IMR-90 (cell line): ENCODE measurements at regions not wholly inside any gene's neighbourhood (a gene's known extent, or its start where the extent isn't known, plus 50 kb on each side); places are given as distances from the start of the nearest gene placed in this dataset.

ENCODE experiments used
- ATAC-seq: fragments of 200-7000 bp; cut with Tn5 transposase; 2 replicates; pipeline ENCODE4 v1.9.1; 2020; ENCODE audit warnings: low read depth, mild to moderate bottlenecking, moderate library complexity
- BruUV-seq: library from RNA; stranded (reverse); fragments of 400-500 nt; replicated peaks from 2 replicates; lab custom pipeline; 2021; lab: Mats Ljungman, UMichigan
- CTCF ChIA-PET: fragments of 300-600 bp; formaldehyde crosslinking; extraction: SDS; loops from one replicate; lab custom pipeline; 2021; ENCODE audit warnings: antibody characterized with exemption; lab: Yijun Ruan, JAX
- POLR2A ChIA-PET: fragments of 300-600 bp; sonication (Branson Sonifier 250); formaldehyde crosslinking; loops from one replicate; lab custom pipeline; 2022; ENCODE audit warnings: antibody characterized with exemption; ENCODE audit not compliant: unreplicated experiment; lab: Charles Lee
- DNase-seq: peaks from one replicate; pipeline ENCODE4 v3.0.0; 2013
- H2AFZ ChIP-seq: replicated peaks from 2 replicates; pipeline ENCODE3; 2013; ENCODE audit warnings: low read length, mild to moderate bottlenecking; ENCODE audit not compliant: poor library complexity
- H2AK5ac ChIP-seq: 2 replicates; pipeline ENCODE4 v1.6.1; 2013; ENCODE audit warnings: low read depth, low read length, inconsistent platforms
- H2AK9ac ChIP-seq: replicated peaks from 2 replicates; pipeline ENCODE3; 2013; ENCODE audit warnings: mild to moderate bottlenecking, low read depth, low read length, moderate library complexity; ENCODE audit not compliant: poor library complexity
- H2BK120ac ChIP-seq: 2 replicates; pipeline ENCODE4 v1.6.1; 2013; ENCODE audit warnings: low read depth, low read length, inconsistent platforms
- H2BK15ac ChIP-seq: 3 replicates; pipeline ENCODE4 v1.6.1; 2013; ENCODE audit warnings: low read depth, low read length, inconsistent platforms
- H2BK20ac ChIP-seq: 2 replicates; pipeline ENCODE4 v1.6.1; 2013; ENCODE audit warnings: low read depth, mild to moderate bottlenecking, inconsistent platforms, low read length, moderate library complexity
- H2BK5ac ChIP-seq: 2 replicates; pipeline ENCODE4 v1.6.1; 2013; ENCODE audit warnings: mild to moderate bottlenecking, low read depth, low read length, inconsistent platforms; ENCODE audit not compliant: poor library complexity, severe bottlenecking
- H3K14ac ChIP-seq: replicated peaks from 2 replicates; pipeline ENCODE4 v1.6.1; 2013; ENCODE audit warnings: low read depth, low read length, inconsistent platforms
- H3K18ac ChIP-seq: 2 replicates; pipeline ENCODE4 v1.6.1; 2013; ENCODE audit warnings: low read depth, low read length, control low read depth
- H3K23ac ChIP-seq: 2 replicates; pipeline ENCODE4 v1.6.1; 2013; ENCODE audit warnings: low read depth, low read length, inconsistent platforms
- H3K27ac ChIP-seq: 2 replicates; pipeline ENCODE4 v1.5.1; 2013; ENCODE audit warnings: mild to moderate bottlenecking, control low read depth, low read length; ENCODE audit not compliant: insufficient read depth
- H3K27me3 ChIP-seq: 2 replicates; pipeline ENCODE4 v1.6.1; 2013; ENCODE audit warnings: low read length; ENCODE audit not compliant: control insufficient read depth, insufficient read depth
- H3K36me3 ChIP-seq: 2 replicates; pipeline ENCODE4 v1.6.1; 2013; ENCODE audit warnings: low read length, mixed read lengths; ENCODE audit not compliant: control insufficient read depth, insufficient read depth
- H3K4ac ChIP-seq: 2 replicates; pipeline ENCODE4 v1.6.1; 2013; ENCODE audit warnings: low read depth, low read length, inconsistent platforms
- H3K4me1 ChIP-seq: 2 replicates; pipeline ENCODE4 v1.6.1; 2013; ENCODE audit warnings: low read length, mixed read lengths; ENCODE audit not compliant: control insufficient read depth, insufficient read depth
- H3K4me2 ChIP-seq: 2 replicates; pipeline ENCODE4 v1.6.1; 2013; ENCODE audit warnings: low read depth, mild to moderate bottlenecking, control low read depth, low read length, moderate library complexity
- H3K4me3 ChIP-seq: 2 replicates; pipeline ENCODE4 v1.5.1; 2013; ENCODE audit warnings: low read depth, mild to moderate bottlenecking, control low read depth, low read length, moderate library complexity; ENCODE audit not compliant: insufficient read depth
- H3K56ac ChIP-seq: 2 replicates; pipeline ENCODE4 v1.6.1; 2013; ENCODE audit warnings: low read length, inconsistent platforms; ENCODE audit not compliant: insufficient read depth; ENCODE audit errors: extremely low read depth
- H3K79me1 ChIP-seq, 2 experiments: 2 replicates each; pipeline ENCODE4 v1.6.1; 2013; ENCODE audit warnings: low read length in 2 of 2, inconsistent platforms in 1 of 2, low read depth in 1 of 2
- H3K9ac ChIP-seq: 2 replicates; pipeline ENCODE4 v1.6.1; 2013; ENCODE audit warnings: low read depth, low read length, control low read depth
- H3K9me1 ChIP-seq: 2 replicates; pipeline ENCODE4 v1.6.1; 2013; ENCODE audit warnings: low read length, inconsistent platforms; ENCODE audit not compliant: insufficient read depth
- H3K9me3 ChIP-seq: 2 replicates; pipeline ENCODE4 v1.6.1; 2013; ENCODE audit warnings: low read length; ENCODE audit not compliant: control insufficient read depth, insufficient read depth
- H4K20me1 ChIP-seq: 2 replicates; pipeline ENCODE4 v1.6.1; 2013; ENCODE audit warnings: low read length, inconsistent platforms; ENCODE audit not compliant: insufficient read depth
- H4K5ac ChIP-seq: 2 replicates; pipeline ENCODE4 v1.6.1; 2013; ENCODE audit warnings: mild to moderate bottlenecking, low read depth, low read length, control low read depth
- H4K8ac ChIP-seq, 2 experiments: 2 replicates each; pipeline ENCODE4 v1.6.1; 2013; ENCODE audit warnings: low read depth in 2 of 2, low read length in 2 of 2, control low read depth in 1 of 2, inconsistent platforms in 1 of 2
- H4K91ac ChIP-seq: 2 replicates; pipeline ENCODE4 v1.6.1; 2013; ENCODE audit warnings: low read depth, low read length, inconsistent platforms; ENCODE audit not compliant: insufficient read depth
- BHLHE40 ChIP-seq: fragments of 150-350 bp; IDR thresholded peaks from 2 replicates; pipeline ENCODE4 v1.6.1; 2016; ENCODE audit warnings: mild to moderate bottlenecking, low read depth, low read length
- CEBPB ChIP-seq: IDR thresholded peaks from 2 replicates; pipeline ENCODE4 v1.6.1; 2012; ENCODE audit warnings: low read depth, low read length, improper control_type of control experiment
- CHD1 ChIP-seq: IDR thresholded peaks from 2 replicates; pipeline ENCODE4 v1.6.1; 2012; ENCODE audit warnings: low read depth, low read length, improper control_type of control experiment
- ELK1 ChIP-seq: fragments of 150-350 bp; IDR thresholded peaks from 2 replicates; pipeline ENCODE4 v1.6.1; 2016; ENCODE audit warnings: low read depth, mild to moderate bottlenecking, low read length, moderate library complexity, borderline replicate concordance
- FOS ChIP-seq: fragments of 150-350 bp; IDR thresholded peaks from 2 replicates; pipeline ENCODE4 v1.6.1; 2016; ENCODE audit warnings: low read depth, low read length
- MAFK ChIP-seq: IDR thresholded peaks from 2 replicates; pipeline ENCODE4 v1.6.1; 2012; ENCODE audit warnings: low read depth, low read length, improper control_type of control experiment
- NFE2L2 ChIP-seq: fragments of 150-350 bp; IDR thresholded peaks from 2 replicates; pipeline ENCODE4 v1.6.1; 2016; ENCODE audit warnings: low read depth, mild to moderate bottlenecking, low read length
- POLR2A ChIP-seq: IDR thresholded peaks from 2 replicates; pipeline ENCODE4 v1.6.1; 2012; ENCODE audit warnings: mild to moderate bottlenecking, low read depth, low read length
- RAD21 ChIP-seq: IDR thresholded peaks from 2 replicates; pipeline ENCODE4 v1.6.1; 2012; ENCODE audit warnings: low read length, improper control_type of control experiment
- RCOR1 ChIP-seq: IDR thresholded peaks from 2 replicates; pipeline ENCODE4 v1.6.1; 2012; ENCODE audit warnings: mild to moderate bottlenecking, low read length, improper control_type of control experiment; ENCODE audit not compliant: insufficient replicate concordance
- RFX5 ChIP-seq: IDR thresholded peaks from 2 replicates; pipeline ENCODE4 v1.8.0; 2012; ENCODE audit warnings: low read depth, mild to moderate bottlenecking, low read length, moderate library complexity
- SMC3 ChIP-seq: fragments of 150-350 bp; IDR thresholded peaks from 2 replicates; pipeline ENCODE4 v1.6.1; 2016; ENCODE audit warnings: low read depth, mild to moderate bottlenecking, antibody characterized with exemption, low read length, moderate library complexity
- WGBS, 2 experiments: methylation state at CpG; one replicate each; pipeline versions ENCODE4 v1.1.5 to v1.1.7; 2013; ENCODE audit warnings: missing lambda C conversion rate in 2 of 2; ENCODE audit not compliant: insufficient read length in 1 of 2; ENCODE audit errors: extremely low coverage in 2 of 2; 5-methylcytosine and 5-hydroxymethylcytosine counted together
- dilution Hi-C: fragments of 300-500 bp; cut with HindIII; formaldehyde crosslinking; loops from one replicate; pipeline ENCODE4 v1.14.3; 2018; ENCODE audit warnings: low sequenced_read_pairs; ENCODE audit not compliant: unreplicated experiment
- in situ Hi-C: fragments of 300-500 bp; cut with MboI; formaldehyde crosslinking; loops from 3 replicates; pipeline ENCODE4 v1.14.3; 2019; ENCODE audit warnings: low sequenced_read_pairs, inconsistent platforms, mixed read lengths
- intact Hi-C: fragments of 100-400 bp; cut with micrococcal nuclease; formaldehyde crosslinking; loops from 2 replicates; pipeline ENCODE4 v1.10.0; 2022
- TF ChIP-seq, protein P1 (sequence below): fragments of 150-350 bp; IDR thresholded peaks from 2 replicates; pipeline ENCODE4 v1.6.1; 2017; ENCODE audit warnings: mild to moderate bottlenecking, antibody characterized with exemption, low read length, low read depth
- TF ChIP-seq, protein P2 (sequence below): conservative IDR thresholded peaks from 2 replicates; pipeline ENCODE4 v1.5.1; 2012; ENCODE audit warnings: mild to moderate bottlenecking, low read depth, low read length, improper control_type of control experiment

DNA sequence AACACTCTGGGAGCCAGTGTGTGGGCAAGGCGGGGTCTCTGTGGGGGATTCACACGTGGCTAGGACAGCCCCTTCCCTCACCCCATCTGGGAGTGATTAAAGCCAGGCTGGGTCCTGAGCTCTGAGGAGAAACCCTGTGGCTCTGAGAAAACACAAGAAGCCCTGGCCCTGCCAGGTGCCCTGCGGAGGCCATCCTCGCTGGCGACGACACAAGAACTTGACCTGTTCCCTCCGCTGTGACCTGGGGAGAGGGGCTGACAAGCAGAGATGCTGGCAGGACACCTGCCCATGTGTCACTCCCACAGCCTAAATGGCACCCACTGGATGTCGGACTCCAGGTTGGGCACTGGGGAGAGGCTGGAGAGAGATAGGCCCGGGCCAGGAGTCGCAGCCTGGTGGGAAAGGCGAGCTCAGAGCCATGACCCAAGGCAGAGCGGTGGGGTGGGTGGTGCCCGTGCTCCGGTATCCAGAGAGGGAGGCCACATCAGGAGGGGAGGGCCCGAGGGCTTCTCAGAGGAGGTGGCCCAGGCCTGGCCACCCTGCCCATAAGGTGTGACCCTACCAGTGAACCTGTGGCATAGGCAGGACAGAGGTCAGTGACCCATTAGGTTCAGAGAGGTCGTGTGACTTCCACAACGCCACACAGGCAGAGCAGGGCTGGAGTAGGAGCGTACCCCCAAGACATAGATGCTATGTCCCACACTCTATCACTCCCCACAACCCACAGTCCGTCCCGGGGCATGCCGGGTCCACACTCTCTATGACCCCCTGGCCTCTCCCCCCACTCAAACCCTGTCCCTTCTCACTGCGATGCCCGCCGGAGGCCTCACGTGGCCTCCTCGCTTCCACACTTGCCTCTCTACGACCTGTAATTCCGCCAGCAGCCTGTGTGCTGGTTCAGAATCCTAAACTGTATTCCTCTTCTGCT, 59.4 kb upstream of the HPCAL1 start:
- 79% methylated on average over 13 of the region's 28 CpGs; no CpG with 5 or more reads in 1 of the 2 experiments for WGBS, 2 experiments
- ChIA-PET CTCF (no interaction called here), POLR2A (no interaction called here)
- in situ Hi-C loops, result no loop called here
- Histone ChIP-seq H3K23ac (no peak overlapping the region), H2AFZ (no peak overlapping the region), H3K4me3 (no peak overlapping the region), H3K79me1 (no peaks in the 10 kb centered on the region), H3K9ac (no peak overlapping the region), H2BK15ac (no peak overlapping the region), H3K9me3 (no peaks in the 10 kb centered on the region), H4K5ac (no peak overlapping the region), H2AK9ac (no peak overlapping the region), H3K27me3 (peaks cover 30% of the 10 kb centered on the region), H2BK20ac (no peak overlapping the region), H3K56ac (no peak overlapping the region), H3K14ac (no peak overlapping the region), H3K36me3 (no peaks in the 10 kb centered on the region), H3K4ac (no peak overlapping the region), H2BK120ac (no peak overlapping the region), H4K8ac (no peak overlapping the region), H2AK5ac (no peak overlapping the region), H3K18ac (no peak overlapping the region), H3K4me1 (no peaks in the 10 kb centered on the region), H4K91ac (no peak overlapping the region), H3K9me1 (no peaks in the 10 kb centered on the region), H2BK5ac (no peak overlapping the region), H4K20me1 (no peaks in the 10 kb centered on the region), H3K27ac (no peak overlapping the region), H3K4me2 (no peak overlapping the region)
- DNase-seq (no peak), ATAC-seq (no peak)
- intact Hi-C loops, result no loop called here
- dilution Hi-C loops, result no loop called here
- BruUV-seq, result no TSS peak
- TF ChIP-seq FOS, result no peak
- TF ChIP-seq CHD1, result no peak
- TF ChIP-seq RCOR1, result no peak
- no peak for TF ChIP-seq NFE2L2
- TF ChIP-seq RFX5, result no peak
- no peak for TF ChIP-seq RAD21
- TF ChIP-seq ELK1, result no peak
- TF ChIP-seq, protein P1, sequence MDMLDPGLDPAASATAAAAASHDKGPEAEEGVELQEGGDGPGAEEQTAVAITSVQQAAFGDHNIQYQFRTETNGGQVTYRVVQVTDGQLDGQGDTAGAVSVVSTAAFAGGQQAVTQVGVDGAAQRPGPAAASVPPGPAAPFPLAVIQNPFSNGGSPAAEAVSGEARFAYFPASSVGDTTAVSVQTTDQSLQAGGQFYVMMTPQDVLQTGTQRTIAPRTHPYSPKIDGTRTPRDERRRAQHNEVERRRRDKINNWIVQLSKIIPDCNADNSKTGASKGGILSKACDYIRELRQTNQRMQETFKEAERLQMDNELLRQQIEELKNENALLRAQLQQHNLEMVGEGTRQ, result no peak
- TF ChIP-seq, protein P2, sequence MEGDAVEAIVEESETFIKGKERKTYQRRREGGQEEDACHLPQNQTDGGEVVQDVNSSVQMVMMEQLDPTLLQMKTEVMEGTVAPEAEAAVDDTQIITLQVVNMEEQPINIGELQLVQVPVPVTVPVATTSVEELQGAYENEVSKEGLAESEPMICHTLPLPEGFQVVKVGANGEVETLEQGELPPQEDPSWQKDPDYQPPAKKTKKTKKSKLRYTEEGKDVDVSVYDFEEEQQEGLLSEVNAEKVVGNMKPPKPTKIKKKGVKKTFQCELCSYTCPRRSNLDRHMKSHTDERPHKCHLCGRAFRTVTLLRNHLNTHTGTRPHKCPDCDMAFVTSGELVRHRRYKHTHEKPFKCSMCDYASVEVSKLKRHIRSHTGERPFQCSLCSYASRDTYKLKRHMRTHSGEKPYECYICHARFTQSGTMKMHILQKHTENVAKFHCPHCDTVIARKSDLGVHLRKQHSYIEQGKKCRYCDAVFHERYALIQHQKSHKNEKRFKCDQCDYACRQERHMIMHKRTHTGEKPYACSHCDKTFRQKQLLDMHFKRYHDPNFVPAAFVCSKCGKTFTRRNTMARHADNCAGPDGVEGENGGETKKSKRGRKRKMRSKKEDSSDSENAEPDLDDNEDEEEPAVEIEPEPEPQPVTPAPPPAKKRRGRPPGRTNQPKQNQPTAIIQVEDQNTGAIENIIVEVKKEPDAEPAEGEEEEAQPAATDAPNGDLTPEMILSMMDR, result no peak
- TF ChIP-seq CEBPB, result no peak
- no peak for TF ChIP-seq MAFK
- TF ChIP-seq POLR2A, result no peak
- TF ChIP-seq BHLHE40, result no peak
- no peak for TF ChIP-seq SMC3
